H9 (cell line): ENCODE measurements at regions not wholly inside any gene's neighbourhood (a gene's known extent, or its start where the extent isn't known, plus 50 kb on each side); places are given as distances from the start of the nearest gene placed in this dataset.

Experiments used
- DNase-seq: peaks from one replicate; pipeline ENCODE4 v3.0.0-alpha.2; 2017
- H2AFZ ChIP-seq: one replicate; pipeline ENCODE4 v1.6.1; 2013; ENCODE audit warnings: mild to moderate bottlenecking, low read length, control low read depth, moderate library complexity
- H2AK5ac ChIP-seq: 2 replicates; pipeline ENCODE4 v1.6.1; 2013; ENCODE audit warnings: low read length, control low read depth, mixed read lengths; ENCODE audit not compliant: insufficient read length
- H2BK120ac ChIP-seq: one replicate; pipeline ENCODE4 v1.6.1; 2013; ENCODE audit warnings: low read depth, mild to moderate bottlenecking, low read length, control low read depth, inconsistent platforms; ENCODE audit not compliant: poor library complexity, severe bottlenecking
- H2BK12ac ChIP-seq: 2 replicates; pipeline ENCODE4 v1.6.1; 2013; ENCODE audit warnings: low read length, control low read depth, mixed read lengths, low read depth; ENCODE audit not compliant: insufficient read length
- H2BK15ac ChIP-seq: 2 replicates; pipeline ENCODE4 v1.6.1; 2013; ENCODE audit warnings: low read depth, low read length, control low read depth
- H2BK20ac ChIP-seq: one replicate; pipeline ENCODE4 v1.6.1; 2013; ENCODE audit warnings: low read depth, mild to moderate bottlenecking, low read length, control low read depth, inconsistent platforms; ENCODE audit not compliant: poor library complexity, severe bottlenecking
- H2BK5ac ChIP-seq: 2 replicates; pipeline ENCODE4 v1.6.1; 2013; ENCODE audit warnings: low read length, control low read depth, mixed read lengths; ENCODE audit not compliant: insufficient read length
- H3K14ac ChIP-seq: 2 replicates; pipeline ENCODE4 v1.6.1; 2013; ENCODE audit warnings: low read length, control low read depth; ENCODE audit not compliant: insufficient read depth
- H3K18ac ChIP-seq: 2 replicates; pipeline ENCODE4 v1.6.1; 2013; ENCODE audit warnings: low read depth, mild to moderate bottlenecking, mixed read lengths, low read length, control low read depth; ENCODE audit not compliant: insufficient read length
- H3K23ac ChIP-seq: 2 replicates; pipeline ENCODE4 v1.6.1; 2013; ENCODE audit warnings: low read length, control low read depth, mixed read lengths, low read depth; ENCODE audit not compliant: insufficient read length
- H3K23me2 ChIP-seq: 2 replicates; pipeline ENCODE4 v1.6.1; 2013; ENCODE audit warnings: low read depth, mild to moderate bottlenecking, mixed read lengths, low read length, control low read depth; ENCODE audit not compliant: insufficient read length, poor library complexity, severe bottlenecking
- H3K27ac ChIP-seq: 2 replicates; pipeline ENCODE4 v1.5.1; 2013; ENCODE audit warnings: low read length, control low read depth, mixed read lengths, low read depth; ENCODE audit not compliant: insufficient read length
- H3K27me3 ChIP-seq: 2 replicates; pipeline ENCODE4 v1.6.1; 2013; ENCODE audit warnings: low read length, control low read depth, inconsistent platforms; ENCODE audit not compliant: insufficient read depth
- H3K4ac ChIP-seq: 2 replicates; pipeline ENCODE4 v1.6.1; 2013; ENCODE audit warnings: low read depth, mild to moderate bottlenecking, control low read depth, inconsistent platforms, low read length, moderate library complexity
- H3K4me1 ChIP-seq: 2 replicates; pipeline ENCODE4 v1.6.1; 2013; ENCODE audit warnings: low read length, control low read depth, inconsistent platforms; ENCODE audit not compliant: insufficient read depth
- H3K4me2 ChIP-seq: 2 replicates; pipeline ENCODE4 v1.6.1; 2013; ENCODE audit warnings: low read length, control low read depth, mixed read lengths; ENCODE audit not compliant: insufficient read length, insufficient read depth
- H3K56ac ChIP-seq: 2 replicates; pipeline ENCODE4 v1.6.1; 2013; ENCODE audit warnings: low read depth, mild to moderate bottlenecking, mixed read lengths, low read length, control low read depth; ENCODE audit not compliant: insufficient read length
- H3K79me1 ChIP-seq: 2 replicates; pipeline ENCODE4 v1.6.1; 2013; ENCODE audit warnings: low read depth, mild to moderate bottlenecking, moderate library complexity, low read length, control low read depth, inconsistent platforms; ENCODE audit not compliant: insufficient read depth, poor library complexity, severe bottlenecking
- H3K79me2 ChIP-seq: 2 replicates; pipeline ENCODE4 v1.6.1; 2013; ENCODE audit warnings: low read length, control low read depth, inconsistent platforms; ENCODE audit not compliant: insufficient read depth
- H3K9ac ChIP-seq: 2 replicates; pipeline ENCODE4 v1.6.1; 2013; ENCODE audit warnings: low read length, control low read depth, mixed read lengths; ENCODE audit not compliant: insufficient read length; ENCODE audit errors: extremely low read depth
- H3K9me3 ChIP-seq: one replicate; pipeline ENCODE4 v1.6.1; 2013; ENCODE audit warnings: low read depth, low read length, inconsistent platforms; ENCODE audit not compliant: control insufficient read depth
- H3T11ph ChIP-seq: one replicate; pipeline ENCODE4 v1.6.1; 2013; ENCODE audit warnings: mild to moderate bottlenecking, low read length, control low read depth, inconsistent platforms
- H4K20me1 ChIP-seq: one replicate; pipeline ENCODE4 v1.6.1; 2013; ENCODE audit not compliant: control insufficient read depth, insufficient read length, insufficient read depth
- H4K5ac ChIP-seq: 2 replicates; pipeline ENCODE4 v1.6.1; 2013; ENCODE audit warnings: low read depth, mild to moderate bottlenecking, mixed read lengths, low read length, control low read depth; ENCODE audit not compliant: insufficient read length
- H4K8ac ChIP-seq: replicated peaks from 2 replicates; pipeline ENCODE4 v1.6.1; 2013; ENCODE audit warnings: low read length, control low read depth, mixed read lengths, low read depth; ENCODE audit not compliant: insufficient read length
- H4K91ac ChIP-seq: 2 replicates; pipeline ENCODE4 v1.6.1; 2013; ENCODE audit warnings: low read depth, mild to moderate bottlenecking, moderate library complexity, mixed read lengths, low read length, control low read depth; ENCODE audit not compliant: insufficient read length
- H3K27ac Mint-ChIP-seq, 3 experiments: 2 replicates in 2 of 3; 3 replicates in 1 of 3; pipeline ENCODE4 v1.8.0; 2020 to 2021; ENCODE audit warnings: mixed read lengths in 3 of 3, mild to moderate bottlenecking in 1 of 3, moderate library complexity in 1 of 3
- H3K27me3 Mint-ChIP-seq: 2 replicates; pipeline ENCODE4 v1.8.0; 2021; ENCODE audit warnings: low read depth, mild to moderate bottlenecking, moderate library complexity, mixed read lengths
- H3K36me3 Mint-ChIP-seq, 3 experiments: 2 replicates in 2 of 3; 3 replicates in 1 of 3; pipeline ENCODE4 v1.8.0; 2020 to 2021; ENCODE audit warnings: low read depth in 3 of 3, mixed read lengths in 3 of 3; ENCODE audit not compliant: insufficient read depth in 1 of 3
- H3K4me1 Mint-ChIP-seq, 2 experiments: 2 replicates each; pipeline ENCODE4 v1.8.0; 2020; ENCODE audit warnings: mixed read lengths in 2 of 2
- H3K4me3 Mint-ChIP-seq, 2 experiments: 2 replicates in 1 of 2; 3 replicates in 1 of 2; pipeline ENCODE4 v1.8.0; 2020 to 2021; ENCODE audit warnings: mild to moderate bottlenecking in 2 of 2, mixed read lengths in 2 of 2, moderate library complexity in 1 of 2
- H3K9me3 Mint-ChIP-seq, 2 experiments: 2 replicates in 1 of 2; 3 replicates in 1 of 2; pipeline ENCODE4 v1.8.0; 2020; ENCODE audit warnings: mild to moderate bottlenecking in 2 of 2, mixed read lengths in 2 of 2, moderate library complexity in 1 of 2
- WGBS: extraction: QIAGEN DNeasy Blood & Tissue Kit; methylation state at CpG from one replicate; pipeline ENCODE4 v1.1.7; 2013; ENCODE audit warnings: missing lambda C conversion rate, low lambda C conversion rate, mixed read lengths; ENCODE audit not compliant: insufficient read length; ENCODE audit errors: extremely low coverage; 5-methylcytosine and 5-hydroxymethylcytosine counted together
- TF ChIP-seq, protein P1 (sequence below): fragments of 200-600 bp; sonication (generic); conservative IDR thresholded peaks from 3 replicates; pipeline ENCODE4 v1.8.0; 2021; ENCODE audit warnings: antibody characterized with exemption, mild to moderate bottlenecking

DNA sequence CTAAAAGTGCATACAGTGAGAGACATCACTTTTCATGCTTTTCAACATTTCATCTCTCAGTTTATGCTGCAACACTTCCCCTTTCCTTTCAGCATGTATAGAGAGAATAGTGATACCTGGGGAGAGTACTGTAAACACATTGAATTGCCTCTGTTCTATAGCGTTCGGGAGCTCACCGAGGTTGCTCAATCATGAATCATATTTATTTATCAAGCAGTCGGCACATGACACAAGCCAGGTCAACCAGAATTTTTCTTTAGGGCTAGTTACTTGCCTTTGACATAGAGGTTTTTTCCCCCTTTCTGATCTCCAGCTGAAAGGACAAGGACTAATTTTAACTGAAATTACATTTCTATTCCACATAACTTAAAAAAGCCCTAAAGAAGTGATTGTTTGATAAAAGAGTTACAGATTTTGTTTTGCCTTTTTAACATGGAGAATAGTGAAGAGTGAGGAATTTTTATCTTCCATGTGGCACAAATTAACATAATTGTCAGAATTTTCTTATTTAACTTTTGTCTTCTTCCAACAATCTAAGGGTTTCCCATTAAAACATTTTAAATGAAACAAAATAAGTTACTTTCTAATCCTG lies 690.9 kb upstream of the TMEFF2 start:
- no peak overlapping the region for H2BK20ac ChIP-seq
- H3K18ac ChIP-seq, result no peak overlapping the region
- no peaks in the 10 kb centered on the region for H3K79me2 ChIP-seq
- no peak overlapping the region for H3K9ac ChIP-seq
- H3K79me1 ChIP-seq, result no peaks in the 10 kb centered on the region
- Mint-ChIP-seq H3K36me3 (no peaks in the 10 kb centered on the region), H3K4me3 (no peak overlapping the region), H3K27ac (no peak overlapping the region), H3K9me3 (no peaks in the 10 kb centered on the region), H3K27me3 (no peaks in the 10 kb centered on the region), H3K4me1 (no peaks in the 10 kb centered on the region)
- H3K4me2 ChIP-seq, result no peak overlapping the region
- no peak overlapping the region for H3T11ph ChIP-seq
- H3K4ac ChIP-seq, result no peak overlapping the region
- DNase-seq, result no peak
- no peak overlapping the region for H3K23ac ChIP-seq
- H4K8ac ChIP-seq, result no peak overlapping the region
- TF ChIP-seq, protein P1, sequence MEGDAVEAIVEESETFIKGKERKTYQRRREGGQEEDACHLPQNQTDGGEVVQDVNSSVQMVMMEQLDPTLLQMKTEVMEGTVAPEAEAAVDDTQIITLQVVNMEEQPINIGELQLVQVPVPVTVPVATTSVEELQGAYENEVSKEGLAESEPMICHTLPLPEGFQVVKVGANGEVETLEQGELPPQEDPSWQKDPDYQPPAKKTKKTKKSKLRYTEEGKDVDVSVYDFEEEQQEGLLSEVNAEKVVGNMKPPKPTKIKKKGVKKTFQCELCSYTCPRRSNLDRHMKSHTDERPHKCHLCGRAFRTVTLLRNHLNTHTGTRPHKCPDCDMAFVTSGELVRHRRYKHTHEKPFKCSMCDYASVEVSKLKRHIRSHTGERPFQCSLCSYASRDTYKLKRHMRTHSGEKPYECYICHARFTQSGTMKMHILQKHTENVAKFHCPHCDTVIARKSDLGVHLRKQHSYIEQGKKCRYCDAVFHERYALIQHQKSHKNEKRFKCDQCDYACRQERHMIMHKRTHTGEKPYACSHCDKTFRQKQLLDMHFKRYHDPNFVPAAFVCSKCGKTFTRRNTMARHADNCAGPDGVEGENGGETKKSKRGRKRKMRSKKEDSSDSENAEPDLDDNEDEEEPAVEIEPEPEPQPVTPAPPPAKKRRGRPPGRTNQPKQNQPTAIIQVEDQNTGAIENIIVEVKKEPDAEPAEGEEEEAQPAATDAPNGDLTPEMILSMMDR, result no peak
- H2BK12ac ChIP-seq, result no peak overlapping the region
- no peaks in the 10 kb centered on the region for H3K23me2 ChIP-seq
- WGBS, result no CpG with 5 or more reads among the region's 4 CpGs
- no peak overlapping the region for H2BK120ac ChIP-seq
- no peak overlapping the region for H4K91ac ChIP-seq
- no peak overlapping the region for H3K14ac ChIP-seq
- no peak overlapping the region for H2AFZ ChIP-seq
- H2AK5ac ChIP-seq, result no peak overlapping the region
- H4K20me1 ChIP-seq, result no peaks in the 10 kb centered on the region
- no peak overlapping the region for H2BK5ac ChIP-seq
- H3K4me1 ChIP-seq, result no peaks in the 10 kb centered on the region
- no peak overlapping the region for H3K27ac ChIP-seq
- no peak overlapping the region for H3K56ac ChIP-seq
- H3K9me3 ChIP-seq, result no peaks in the 10 kb centered on the region
- H2BK15ac ChIP-seq, result no peak overlapping the region
- H4K5ac ChIP-seq, result no peak overlapping the region
- no peaks in the 10 kb centered on the region for H3K27me3 ChIP-seq
